GM19395 (cell line): ENCODE measurements at regions not wholly inside any gene's neighbourhood (a gene's known extent, or its start where the extent isn't known, plus 50 kb on each side); places are given as distances from the start of the nearest gene placed in this dataset.

ENCODE experiments used
- ATAC-seq: cut with Tn5 transposase; IDR thresholded peaks from one replicate; pipeline ENCODE4 v1.9.1; 2021; ENCODE audit warnings: mild to moderate bottlenecking, moderate library complexity; ENCODE audit not compliant: unreplicated experiment

GRCh38 chr9:104417296-104417695, 86.8 kb upstream of the OR13F1 start:
- no peak for ATAC-seq

- no peak for ATAC-seq
These were observed 75.0 kb upstream of the OR13F1 start for GRCh38 chr9:104429031-104429546.

- ATAC-seq: no peak
These were observed 69.0 kb upstream of the OR13F1 start for GRCh38 chr9:104435059-104435458.

GRCh38 chr9:104448036-104448435, 56.0 kb upstream of the OR13F1 start:
- no peak for ATAC-seq
